GM21786 (cell line): ENCODE measurements at regions not wholly inside any gene's neighbourhood (a gene's known extent, or its start where the extent isn't known, plus 50 kb on each side); places are given as distances from the start of the nearest gene placed in this dataset.

Experiments
- ATAC-seq: cut with Tn5 transposase; IDR thresholded peaks from one replicate; pipeline ENCODE4 v1.9.1; 2021; ENCODE audit not compliant: unreplicated experiment

DNA sequence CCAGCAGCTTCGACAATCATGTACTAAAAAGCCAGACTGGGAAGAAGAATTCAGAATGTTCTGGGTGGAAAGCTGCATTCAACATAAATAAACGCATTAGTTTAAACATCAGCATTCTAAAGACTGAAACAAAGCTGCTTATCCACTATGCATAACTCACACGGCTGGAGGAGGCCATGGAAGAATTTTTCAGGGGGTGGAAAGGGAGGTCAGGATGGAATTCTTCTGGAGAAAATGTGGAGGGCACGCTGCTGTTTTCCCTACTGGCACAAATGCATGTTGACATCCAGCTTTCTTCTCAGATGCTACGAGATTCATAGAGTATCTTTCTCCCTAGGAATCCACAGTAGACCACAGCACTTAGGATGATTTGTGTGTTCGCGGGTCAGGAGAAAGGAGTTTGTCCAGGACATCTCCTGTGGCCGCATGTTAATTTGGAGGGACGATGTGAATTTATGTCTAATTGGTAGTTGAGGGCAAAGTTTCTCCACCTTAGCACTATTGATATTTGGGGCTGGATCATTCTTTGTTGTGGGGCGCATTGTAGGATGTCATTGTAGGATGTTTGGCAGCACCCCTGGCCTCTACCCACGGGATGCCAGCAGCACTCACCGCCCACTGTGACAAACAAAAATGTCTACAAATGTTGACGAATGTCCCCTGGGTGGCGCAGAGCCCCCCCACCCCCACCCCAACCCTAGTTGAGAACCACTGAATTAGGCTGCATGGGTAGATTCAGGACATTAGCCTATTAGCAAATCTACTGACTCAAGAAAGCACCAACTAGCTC is 86.5 kb upstream of the KAZN start:
- no peak for ATAC-seq

DNA sequence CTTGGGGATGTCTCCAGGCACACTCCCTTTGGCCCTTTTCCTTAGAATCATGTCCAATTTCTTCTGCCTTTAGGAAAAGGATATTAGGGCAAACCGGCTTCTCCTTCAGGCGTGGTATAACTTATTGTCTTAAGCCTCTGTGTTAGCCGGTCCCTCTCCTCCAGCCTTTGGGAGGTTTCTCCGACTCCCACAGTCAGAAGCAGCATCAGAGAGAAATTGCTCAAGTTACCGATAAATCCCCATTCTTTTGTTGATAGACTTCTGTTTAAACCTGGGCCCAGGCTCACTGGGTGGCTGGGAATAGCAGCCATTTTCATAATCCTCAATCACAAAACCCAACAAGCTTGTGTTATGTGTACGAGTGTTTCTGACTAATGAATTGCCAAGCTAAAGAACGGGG is 85.4 kb upstream of the KAZN start:
- ATAC-seq: no peak

DNA sequence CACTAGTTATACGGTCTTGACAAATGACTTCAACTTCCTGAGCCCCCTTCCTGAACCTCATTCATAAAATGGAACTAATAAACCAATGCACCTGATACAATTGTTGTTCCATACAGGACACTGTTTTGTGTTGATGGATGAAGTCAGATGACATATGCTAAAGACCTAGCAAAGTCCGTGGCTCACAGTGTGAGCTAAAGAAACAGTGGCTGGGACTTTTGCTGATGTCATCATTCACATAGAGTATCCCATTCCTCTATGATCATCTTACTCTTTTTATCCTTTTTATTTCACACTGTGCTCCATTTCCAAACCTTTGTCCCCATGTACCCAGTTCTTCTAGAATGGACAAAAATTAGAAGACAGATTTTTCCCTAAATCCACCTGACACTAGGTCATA is 83.7 kb upstream of the KAZN start:
- ATAC-seq: no peak

DNA sequence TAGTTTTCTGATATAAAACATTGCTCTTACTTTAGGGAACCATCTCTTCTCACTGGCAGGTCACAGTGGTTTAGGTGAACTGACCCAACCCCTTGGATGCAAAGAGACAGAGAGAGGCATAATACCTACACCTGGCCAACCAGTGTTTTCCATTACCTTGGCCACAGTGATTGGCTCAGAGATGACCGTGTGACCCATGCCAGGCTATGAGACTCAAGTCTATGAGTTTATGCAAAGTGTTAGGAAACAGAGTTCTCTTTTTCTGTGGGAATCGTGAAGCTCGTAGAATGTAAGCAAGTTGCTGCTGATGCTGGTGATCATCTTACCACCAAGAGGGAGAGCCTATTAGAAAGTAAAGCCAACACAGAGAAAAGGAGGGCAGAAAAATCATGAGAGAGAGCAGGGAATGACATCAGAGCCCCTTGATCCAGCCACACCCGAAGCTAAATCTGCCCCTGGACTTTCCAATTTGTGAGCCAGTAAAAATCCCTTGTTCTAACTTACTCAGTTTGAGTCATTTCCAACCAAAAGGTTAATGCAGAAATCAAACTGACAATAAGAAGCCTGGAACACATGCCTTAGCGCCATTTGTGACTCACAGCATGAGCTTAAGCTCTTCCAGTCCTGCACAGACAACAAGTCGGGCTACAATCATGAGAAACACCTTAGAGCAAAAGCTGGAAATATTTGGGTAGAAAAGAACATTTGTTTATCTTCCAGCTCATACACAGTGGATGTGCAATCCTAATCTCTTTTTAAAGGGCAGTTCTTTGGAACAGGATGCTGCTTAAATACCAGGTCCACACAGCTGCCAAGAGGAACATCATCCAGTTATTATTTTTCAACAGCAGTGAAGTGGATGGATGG is 81.3 kb upstream of the KAZN start:
- ATAC-seq: no peak

DNA sequence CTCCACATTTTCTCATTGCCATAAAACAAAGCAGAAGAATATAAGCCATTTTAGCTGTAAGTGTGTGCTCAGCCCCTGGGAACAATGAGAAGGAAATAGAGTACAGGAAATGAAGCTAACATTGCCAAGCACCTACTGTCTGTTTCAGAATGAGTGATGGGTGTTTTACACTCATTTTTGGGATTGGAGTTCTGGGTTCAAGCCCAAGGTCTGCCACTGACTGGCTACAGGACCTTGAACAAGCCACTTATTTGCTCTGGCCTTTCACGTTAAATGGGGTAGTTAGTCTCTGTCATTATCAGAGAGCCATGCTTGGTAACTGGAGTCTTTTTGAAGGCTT is 80.7 kb upstream of the KAZN start:
- no peak for ATAC-seq

DNA sequence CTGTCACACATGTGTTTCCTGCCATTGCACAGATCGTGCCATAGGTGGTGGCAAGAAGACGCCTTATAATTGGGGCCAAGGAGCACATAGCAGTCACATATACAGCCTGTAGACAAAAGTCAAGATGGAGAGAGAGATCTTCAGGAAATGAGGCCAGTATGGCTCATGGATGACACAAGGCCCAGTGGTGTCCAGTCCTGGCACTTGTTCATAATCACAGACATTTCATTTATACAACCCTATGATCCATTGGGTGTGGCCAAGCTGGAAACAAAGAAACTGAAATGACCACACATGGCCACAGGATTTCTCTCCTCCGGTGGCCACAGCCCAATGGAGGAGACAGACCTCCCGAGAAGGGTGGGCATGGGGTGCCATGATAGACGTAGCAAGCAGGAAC is 78.5 kb upstream of the KAZN start:
- ATAC-seq: no peak

DNA sequence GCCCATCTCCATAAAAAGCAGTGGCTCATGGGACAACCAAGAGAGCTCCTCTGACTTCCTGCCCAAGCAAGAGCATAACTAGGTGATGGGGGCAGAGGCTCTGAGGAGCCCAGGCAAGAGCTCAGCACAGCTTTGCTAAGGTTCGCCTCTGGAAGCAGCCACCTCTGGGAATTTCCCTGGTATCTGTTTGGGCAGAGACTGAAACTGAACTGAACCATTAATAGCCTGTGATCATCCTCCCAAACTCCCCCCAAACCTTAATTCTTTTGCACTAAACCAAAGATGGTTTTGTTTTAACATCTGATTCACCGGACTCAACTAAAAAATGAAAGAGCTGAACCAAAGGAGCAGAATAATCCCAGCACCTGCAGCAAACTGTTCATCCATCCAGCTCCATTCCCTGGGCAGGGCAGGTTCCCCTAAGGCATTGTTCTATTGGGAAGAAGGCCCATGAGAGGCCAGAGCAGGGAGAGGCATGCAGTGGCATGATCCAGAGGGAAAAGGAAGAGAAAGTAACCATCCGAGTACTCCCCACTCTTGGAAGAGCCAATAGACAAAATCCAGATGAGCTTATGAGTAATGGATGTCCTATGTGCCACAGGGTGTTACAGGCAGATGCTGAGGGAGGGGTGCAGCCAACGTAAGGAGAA is 77.8 kb upstream of the KAZN start:
- ATAC-seq: no peak

DNA sequence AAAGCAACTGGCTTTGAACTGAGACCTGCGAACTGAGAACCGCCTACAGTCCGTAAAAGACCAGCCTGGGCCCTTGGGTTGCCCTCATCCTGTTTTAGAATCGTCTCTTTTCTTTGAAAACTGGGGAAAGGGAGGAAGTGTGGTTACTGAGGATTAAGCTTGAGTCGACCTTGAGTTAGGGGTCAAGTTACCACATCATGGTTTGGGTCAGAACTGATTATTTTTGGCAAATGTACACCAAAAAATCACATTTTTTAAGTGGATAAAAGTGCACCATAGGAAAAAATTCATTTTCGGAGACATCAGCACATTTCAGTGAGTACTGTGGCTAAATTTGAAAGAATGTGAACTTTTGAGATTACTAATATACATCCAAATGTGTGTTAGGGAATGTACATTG is 76.9 kb upstream of the KAZN start:
- ATAC-seq: no peak

DNA sequence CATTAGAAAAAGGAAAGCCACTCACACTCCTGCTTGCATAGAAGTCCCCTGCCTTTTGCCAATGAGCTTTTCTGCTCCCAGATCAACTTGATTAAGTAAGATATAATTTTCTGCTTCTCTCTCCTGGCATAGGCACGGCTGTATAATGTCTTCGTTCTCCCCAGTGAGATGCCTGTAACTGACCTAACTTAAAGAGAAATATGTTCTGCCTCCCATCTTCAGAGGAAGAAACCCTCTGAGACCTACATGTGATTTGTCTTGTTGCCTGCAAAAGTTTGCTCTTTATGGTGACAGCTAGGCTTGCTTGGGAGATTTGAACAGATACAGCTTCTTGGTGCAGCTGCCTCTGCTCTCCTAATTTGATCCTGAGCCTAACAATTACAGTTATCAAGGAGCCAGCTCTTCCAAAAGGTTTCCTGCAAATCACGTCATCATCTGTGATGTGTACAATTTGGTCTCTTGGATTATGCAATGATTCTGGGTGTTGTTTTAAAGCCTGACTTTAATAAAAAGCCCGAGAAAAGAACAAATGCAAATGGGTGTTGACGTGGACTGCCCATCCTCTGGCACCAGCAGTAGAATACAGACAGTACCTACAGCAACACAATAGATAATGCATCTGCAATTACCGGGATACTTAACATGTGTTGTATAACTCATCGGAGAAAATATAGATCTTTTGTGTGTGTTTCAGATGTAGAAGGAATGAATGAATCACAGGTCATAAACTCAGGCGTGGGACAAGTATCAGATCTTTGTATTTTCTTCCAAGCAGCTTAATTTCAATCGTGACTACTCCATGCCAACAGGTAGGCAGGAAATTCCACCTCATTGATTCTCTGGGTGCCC is 76.2 kb upstream of the KAZN start:
- peak; percentile 9 for ATAC-seq

DNA sequence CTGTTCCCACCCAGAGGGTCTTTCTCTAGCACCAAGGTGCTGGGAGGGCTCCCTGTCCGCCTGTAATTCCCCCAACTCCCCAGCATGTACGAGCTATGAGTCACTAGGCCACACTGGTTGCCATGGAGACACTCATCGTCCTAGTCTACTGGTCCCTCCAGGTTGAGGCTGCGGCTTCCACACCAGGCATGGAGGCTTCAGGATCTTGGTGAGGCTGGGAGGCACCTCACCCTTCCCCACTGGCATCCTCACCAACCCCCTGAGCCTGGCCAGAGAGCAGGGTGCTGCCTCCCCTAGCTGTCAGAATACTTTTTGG is 75.6 kb upstream of the KAZN start:
- ATAC-seq: peak; percentile 44

DNA sequence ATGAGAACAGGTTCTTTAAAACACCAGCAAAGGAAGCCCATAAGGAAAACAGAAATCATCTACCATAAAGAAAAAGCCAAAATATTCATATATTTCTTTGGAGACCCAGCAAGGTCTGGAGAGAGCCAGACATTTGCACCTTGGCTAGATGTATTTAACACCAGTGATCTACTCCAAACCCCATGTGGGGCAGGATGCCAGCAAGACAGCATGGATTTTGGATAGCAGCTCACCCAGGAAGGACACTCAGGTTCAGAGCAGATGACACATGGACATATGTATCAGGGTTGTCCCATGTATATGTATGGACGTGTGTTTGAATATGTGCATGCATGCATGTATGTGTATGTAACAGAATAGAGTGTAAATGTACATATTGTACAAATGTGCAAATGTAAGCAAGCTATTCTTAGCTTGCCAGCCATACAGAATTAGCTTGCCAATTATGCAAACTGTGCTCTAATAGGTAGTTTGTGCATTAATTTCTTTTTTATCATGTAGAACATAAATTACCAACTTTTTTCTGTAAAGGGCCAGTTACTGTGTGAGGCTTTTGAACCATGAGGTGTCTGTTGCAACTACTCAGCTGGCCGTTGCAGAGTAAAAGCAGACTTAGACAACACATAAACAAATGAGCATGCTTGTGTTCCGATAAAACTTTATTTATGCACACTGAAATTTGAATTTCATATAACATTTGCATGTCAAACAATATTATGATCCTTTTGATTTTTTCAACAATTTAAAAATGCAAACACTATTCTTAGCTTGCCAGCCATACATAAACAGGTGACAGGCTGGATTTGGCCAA is 73.5 kb upstream of the KAZN start:
- no peak for ATAC-seq

DNA sequence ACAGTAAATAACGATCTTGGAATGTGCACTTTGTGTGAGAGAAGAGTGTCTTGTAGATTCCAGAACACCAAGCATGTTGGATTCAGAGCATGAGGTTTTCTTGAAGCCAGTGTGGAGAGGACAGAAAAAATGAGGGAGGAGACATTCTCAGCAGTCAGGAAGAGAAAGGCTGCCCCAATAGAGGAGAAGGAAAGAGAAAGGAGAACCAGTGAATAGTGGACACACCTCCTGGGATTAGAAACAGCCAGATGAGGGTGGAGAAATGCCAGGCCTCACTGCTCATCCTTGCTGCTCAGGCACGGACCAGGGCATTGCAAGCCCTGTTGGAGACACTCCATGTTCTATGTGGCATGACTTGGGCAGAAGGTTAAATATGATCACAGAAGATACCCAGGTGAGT is 69.0 kb upstream of the KAZN start:
- ATAC-seq: no peak

DNA sequence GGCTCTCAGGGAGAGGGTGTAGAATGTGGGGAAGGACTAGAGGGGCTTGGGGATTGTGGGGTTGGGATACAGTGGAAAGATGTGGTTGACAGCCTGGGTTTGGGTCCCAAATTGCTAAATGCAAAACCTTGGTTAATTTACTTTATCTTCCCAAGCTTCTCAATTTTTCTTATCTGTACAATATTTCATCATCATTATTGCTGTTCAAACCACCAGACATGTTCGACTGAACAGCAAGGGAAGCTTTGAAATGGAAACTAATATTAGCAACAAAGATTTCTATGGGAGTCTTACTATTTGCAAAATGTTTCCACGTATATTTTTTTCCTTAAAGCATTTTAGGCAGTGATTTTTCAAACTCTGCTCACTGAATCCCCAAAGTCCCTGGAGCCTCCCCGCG is 67.0 kb upstream of the KAZN start:
- no peak for ATAC-seq

DNA sequence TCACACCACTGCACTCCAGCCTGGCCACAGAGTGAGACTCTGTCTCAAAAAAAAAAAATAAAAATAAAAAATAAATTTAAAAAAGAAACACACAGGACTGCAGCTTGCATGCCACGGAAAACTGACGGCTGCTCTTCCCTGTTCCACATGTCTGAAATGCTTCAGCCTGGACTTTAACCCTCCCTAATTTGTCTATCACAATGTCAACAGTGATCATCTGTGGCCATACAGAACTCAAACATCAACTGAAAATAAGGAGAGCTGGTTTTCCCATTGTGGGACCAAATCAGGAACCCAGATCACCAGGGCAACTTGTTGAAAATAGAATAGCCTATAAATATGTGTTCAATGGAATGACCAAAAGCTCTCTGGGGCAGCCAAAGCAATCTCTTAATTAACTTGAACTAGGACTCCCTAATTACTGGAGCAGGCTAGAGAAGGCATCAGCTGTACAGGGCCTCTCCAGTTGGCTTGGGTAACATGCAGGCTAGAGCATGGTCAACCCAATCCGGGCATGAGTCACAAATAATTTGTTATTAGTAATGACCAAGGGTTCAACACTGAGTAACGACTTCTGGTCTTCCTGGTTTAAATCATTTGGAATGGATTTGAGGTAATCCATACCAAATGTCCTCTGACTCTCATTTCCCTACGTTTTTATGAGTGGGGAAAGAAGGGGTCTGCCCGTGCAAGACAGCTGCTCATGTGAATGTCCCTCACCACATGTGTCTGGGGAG is 62.7 kb upstream of the KAZN start:
- no peak for ATAC-seq

DNA sequence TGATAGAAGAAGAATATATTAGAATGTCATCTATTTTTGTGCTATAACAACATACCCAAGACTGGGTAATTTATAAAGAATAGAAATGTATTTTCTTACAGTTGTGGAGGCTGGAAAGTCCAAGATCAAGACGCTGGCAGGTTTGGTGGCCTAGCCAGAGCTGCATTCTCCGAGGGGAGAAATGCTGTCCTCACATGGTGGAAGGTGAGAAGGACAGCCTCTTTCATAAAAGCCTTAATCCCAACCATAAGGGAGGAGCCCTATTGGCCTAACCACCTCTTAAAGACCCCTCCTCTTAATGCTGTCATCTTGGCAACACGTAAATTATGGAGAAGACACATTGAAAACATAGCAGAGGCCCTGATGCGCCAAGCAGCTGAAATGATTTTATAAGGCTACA is 60.1 kb upstream of the KAZN start:
- no peak for ATAC-seq

DNA sequence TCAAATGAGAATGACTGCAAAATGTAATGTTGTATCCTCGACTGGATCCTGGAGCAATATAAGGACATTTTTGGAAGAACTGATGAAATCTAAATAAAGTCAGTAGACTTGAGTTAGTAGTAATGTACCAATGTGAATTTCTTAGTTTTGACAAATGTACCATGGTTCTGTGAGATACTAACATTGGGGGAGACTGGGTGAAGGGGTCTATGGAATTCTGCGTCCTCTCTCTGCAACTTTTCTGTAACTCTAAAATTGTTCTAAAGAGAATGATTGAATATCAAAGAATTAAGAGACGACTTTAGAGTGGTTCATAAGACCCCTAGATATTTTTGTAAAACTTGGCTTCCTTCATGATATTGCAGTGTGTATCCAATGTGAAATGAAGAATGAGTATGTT is 59.2 kb upstream of the KAZN start:
- no peak for ATAC-seq

DNA sequence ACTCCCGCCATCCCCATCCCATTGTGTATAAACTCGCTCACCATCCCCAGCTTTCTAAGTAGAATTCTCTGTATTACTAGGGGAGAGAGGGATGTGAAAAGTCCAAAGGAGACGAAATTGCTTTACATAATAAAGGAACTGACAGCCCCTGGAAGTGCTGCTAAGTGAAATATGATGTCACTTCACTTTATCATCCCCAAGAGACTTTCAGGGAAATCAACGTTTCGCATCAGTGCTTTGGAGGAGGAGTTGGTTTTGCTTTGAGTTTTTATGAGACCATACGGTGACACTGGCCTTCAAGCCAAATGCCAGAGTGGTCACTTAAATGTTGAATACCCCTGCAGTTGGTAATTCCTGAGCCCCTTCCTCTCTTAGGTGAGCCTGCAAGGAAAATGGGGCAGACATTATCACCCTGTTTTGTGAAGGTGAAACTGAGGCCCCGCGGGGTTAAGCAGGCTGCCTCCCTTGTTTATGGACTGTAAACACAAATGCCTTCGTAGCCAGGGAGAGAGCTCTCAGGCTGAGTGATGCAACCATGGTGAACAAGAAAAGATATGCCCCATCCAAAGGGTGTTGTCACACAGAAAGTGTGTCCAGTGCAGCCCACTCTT is 58.4 kb upstream of the KAZN start:
- ATAC-seq: no peak

DNA sequence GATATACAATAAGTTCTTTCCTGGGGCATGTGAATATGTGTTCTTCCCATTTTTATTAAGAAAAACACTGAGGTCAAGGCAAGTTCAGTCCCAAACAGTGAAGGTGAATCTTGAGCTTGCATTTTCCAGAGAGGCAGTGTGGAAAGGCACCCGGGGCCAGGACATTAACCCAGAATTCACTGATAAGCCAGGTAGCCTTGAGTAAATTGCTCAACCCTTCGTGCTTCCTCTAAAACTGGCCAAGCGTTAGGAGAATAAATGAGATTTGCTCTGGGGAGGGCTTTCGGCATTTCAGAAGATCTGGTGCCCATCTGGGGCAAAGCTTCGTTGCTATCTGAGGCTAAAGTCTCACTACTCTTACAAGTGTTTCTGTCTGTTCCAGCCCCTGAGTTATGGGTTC is 57.1 kb upstream of the KAZN start:
- no peak for ATAC-seq

DNA sequence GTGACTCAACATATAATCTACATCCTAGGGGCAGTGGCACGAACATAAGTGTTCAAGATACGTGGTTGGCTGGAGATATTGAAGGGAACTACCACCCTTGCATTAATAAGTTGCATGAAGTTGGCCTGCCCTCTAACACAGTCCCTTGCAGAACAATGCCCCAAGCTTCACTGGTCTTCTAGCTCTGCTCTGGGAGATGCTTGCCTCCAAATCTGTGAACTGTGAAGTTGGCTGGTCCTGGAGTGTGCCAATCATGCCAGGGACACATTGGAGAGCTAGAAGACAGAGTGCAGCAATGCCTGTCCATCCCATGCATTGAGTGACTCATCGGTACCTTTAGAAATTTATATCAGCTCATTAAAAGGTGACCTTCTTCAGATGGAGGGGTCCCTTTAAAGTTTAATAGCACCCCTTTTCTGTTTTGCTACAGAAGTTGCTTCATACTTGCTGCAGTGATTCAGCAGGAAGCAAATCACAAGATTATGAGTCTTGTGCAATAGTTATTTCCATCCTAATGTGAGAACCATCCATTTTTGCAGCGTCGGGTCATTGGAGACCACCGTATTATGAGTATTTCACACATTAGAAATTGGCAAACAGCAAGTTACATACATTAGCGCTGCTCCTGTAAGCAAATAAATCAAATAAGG is 55.2 kb upstream of the KAZN start:
- no peak for ATAC-seq
